PC-9 (cell line): ENCODE measurements at regions not wholly inside any gene's neighbourhood (a gene's known extent, or its start where the extent isn't known, plus 50 kb on each side); places are given as distances from the start of the nearest gene placed in this dataset.
"Not testable (repeated sequence)": the region's sequence is repeated elsewhere in the genome, so short reads cannot be mapped to it uniquely, and the experiment has no call there.

Source experiments
- EZH2 ChIP-seq: fragments of 200-600 bp; sonication (generic); IDR thresholded peaks from 2 replicates; pipeline ENCODE4 v1.8.0; 2017; ENCODE audit warnings: antibody characterized with exemption, low read depth
- TF ChIP-seq, protein P1 (sequence below): fragments of 200-600 bp; sonication (generic); conservative IDR thresholded peaks from 2 replicates; pipeline ENCODE4 v1.6.1; 2017; ENCODE audit warnings: mixed run types, antibody characterized with exemption, mild to moderate bottlenecking, moderate library complexity

DNA sequence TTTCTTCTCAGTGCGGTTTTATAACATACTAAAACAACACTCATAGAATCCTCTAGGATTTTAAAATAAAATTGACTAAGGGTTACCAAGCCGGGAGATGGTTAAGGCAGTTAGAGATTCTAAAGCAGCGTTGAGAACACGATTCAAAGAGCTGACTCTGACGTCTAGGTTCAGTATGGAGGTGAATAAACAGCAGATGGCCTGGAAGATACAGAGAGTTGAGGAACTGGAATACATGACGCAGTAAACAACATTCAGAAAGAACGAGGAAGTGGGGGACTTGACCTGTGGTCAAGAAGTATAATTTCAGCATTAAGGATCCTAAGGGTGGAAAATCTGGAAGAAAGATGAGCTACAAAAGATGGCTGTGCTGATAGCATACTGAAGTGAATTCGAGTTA, 68.4 kb upstream of the NBPF26 start:
- TF ChIP-seq, protein P1, sequence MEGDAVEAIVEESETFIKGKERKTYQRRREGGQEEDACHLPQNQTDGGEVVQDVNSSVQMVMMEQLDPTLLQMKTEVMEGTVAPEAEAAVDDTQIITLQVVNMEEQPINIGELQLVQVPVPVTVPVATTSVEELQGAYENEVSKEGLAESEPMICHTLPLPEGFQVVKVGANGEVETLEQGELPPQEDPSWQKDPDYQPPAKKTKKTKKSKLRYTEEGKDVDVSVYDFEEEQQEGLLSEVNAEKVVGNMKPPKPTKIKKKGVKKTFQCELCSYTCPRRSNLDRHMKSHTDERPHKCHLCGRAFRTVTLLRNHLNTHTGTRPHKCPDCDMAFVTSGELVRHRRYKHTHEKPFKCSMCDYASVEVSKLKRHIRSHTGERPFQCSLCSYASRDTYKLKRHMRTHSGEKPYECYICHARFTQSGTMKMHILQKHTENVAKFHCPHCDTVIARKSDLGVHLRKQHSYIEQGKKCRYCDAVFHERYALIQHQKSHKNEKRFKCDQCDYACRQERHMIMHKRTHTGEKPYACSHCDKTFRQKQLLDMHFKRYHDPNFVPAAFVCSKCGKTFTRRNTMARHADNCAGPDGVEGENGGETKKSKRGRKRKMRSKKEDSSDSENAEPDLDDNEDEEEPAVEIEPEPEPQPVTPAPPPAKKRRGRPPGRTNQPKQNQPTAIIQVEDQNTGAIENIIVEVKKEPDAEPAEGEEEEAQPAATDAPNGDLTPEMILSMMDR = not testable (repeated sequence)
- not testable (repeated sequence) for TF ChIP-seq EZH2
